GM19372 (cell line): ENCODE measurements at regions not wholly inside any gene's neighbourhood (a gene's known extent, or its start where the extent isn't known, plus 50 kb on each side); places are given as distances from the start of the nearest gene placed in this dataset.
A peak's percentile ranks its signal among the peaks of the same experiment; 100 is the strongest.

Experiments
- ATAC-seq: cut with Tn5 transposase; IDR thresholded peaks from one replicate; pipeline ENCODE4 v1.9.1; 2021; ENCODE audit warnings: mild to moderate bottlenecking, low read depth, moderate library complexity; ENCODE audit not compliant: unreplicated experiment

- no peak for ATAC-seq
Observed at GRCh38 chr3:28934126-28934813, 346.6 kb upstream of the RBMS3 start.

DNA sequence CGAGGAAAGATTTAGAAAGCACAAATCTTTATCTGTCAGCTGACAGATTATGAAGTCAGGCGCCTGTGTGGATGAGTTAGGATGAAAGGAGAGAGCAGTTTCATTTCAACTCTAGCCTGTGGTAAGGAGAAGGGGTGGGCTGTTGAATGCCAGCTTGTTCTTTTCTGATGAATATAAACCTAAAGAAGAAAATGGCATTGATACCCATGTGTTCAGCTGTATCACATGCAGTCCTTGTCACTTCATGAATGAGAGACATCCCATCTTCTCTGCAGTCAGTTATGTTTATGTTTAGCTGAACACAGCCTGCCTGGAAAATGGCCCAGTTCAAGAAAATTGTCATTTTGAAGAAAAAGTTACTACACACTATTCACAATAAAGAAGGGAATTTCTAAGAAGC is 345.7 kb upstream of the RBMS3 start:
- ATAC-seq = no peak

GRCh38 chr3:28936154-28936553 is 344.7 kb upstream of the RBMS3 start:
- ATAC-seq = no peak

DNA sequence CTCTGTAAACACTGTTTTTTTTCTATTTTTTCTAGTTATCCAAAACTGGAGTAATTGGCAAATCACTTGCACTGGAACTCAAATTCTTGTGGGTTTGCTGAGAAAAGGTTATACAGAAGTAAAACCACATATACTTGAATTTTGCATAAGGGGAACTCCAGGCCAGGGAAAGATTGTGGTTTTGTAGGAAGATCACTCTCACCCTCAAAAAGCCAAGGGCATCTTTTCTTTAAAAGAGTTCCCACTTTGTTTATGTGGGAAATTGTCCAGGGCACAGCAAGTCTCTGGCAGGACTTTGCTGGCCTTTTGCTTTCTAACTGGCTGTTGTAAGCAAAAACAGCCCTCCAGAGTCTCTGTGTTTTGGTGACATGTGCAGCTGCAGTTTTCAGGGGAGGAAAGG is 340.3 kb upstream of the RBMS3 start:
- no peak for ATAC-seq

DNA sequence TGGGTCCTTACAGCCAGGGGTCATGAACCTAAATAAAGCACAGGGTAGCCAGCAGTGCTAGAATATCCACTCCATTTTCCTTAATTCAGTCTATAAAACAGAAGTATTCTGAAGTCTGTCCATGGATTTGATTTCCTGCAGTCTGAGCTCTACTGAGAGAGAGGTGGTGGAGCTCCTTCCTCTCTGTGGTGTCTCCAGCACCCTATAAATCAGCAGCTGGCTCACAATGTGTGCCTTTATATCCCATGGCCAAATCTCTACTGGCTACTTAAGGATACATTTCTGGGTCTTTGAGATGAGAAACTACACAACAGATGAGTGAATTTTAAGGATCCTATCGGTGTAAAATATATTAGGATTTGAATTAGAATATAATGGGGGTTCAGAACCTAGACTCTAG is 339.9 kb upstream of the RBMS3 start:
- ATAC-seq = no peak

DNA sequence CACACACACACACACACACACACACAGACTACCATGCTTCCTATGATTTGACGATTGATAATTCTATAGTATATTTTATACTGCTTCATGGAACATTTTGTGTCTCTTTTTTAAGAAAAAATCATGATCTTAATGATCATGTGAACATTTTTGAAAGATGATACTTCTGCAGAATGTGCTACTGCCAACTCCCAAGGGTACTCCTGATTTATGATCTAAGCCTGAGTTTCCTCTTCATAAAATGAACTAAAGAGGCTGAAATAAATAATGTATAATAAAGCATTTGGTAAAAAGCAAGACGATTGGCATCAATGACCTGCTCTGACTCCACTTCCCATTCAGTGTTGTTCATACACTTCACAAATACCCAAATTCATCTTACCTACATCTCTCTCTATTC is 333.8 kb upstream of the RBMS3 start:
- no peak for ATAC-seq

- no peak for ATAC-seq
Observed at GRCh38 chr3:28947751-28948150, 333.1 kb upstream of the RBMS3 start.

DNA sequence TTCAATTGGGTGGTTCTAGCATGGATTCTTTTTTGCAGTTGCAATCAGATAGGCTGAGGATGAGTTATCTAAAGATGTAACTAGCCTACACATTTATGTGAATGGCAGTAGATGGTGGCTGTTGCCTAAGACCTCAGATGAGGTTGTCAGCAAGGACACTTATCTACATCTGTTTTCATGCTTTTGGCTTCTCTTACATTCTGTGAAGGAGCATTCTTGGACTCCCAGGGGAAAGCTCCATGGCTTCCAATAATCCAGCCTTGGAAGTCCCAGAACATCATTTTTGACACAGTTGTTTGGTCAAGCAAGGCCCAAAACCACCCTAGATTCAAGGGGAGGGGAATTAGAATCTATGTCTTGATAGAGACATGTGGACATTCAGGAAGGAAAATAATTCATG is 332.2 kb upstream of the RBMS3 start:
- no peak for ATAC-seq

GRCh38 chr3:28949580-28949979 is 331.3 kb upstream of the RBMS3 start:
- no peak for ATAC-seq

DNA sequence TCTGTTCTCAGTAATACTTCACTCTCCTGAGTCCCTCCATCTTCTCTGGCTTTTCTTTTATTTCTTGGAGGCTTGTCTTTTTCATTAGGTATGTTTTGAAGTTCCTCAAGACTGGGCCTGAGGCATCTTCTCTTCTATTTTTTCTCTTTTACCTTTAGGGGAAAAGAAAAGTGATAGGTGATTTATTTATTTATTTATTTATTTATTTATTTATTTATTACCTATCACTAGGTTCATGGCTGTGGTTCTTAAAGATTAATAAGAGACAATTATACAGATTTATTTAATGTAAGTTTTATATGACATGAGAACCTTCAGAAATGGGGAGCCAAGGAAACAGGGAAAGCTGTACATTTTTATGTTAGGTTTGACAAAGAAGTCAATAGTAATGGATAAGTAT is 330.3 kb upstream of the RBMS3 start:
- ATAC-seq = no peak

GRCh38 chr3:28951772-28952556 is 328.9 kb upstream of the RBMS3 start:
- ATAC-seq = no peak

GRCh38 chr3:28958656-28959055 is 322.2 kb upstream of the RBMS3 start:
- no peak for ATAC-seq

GRCh38 chr3:28971156-28971555 is 309.7 kb upstream of the RBMS3 start:
- ATAC-seq = no peak

DNA sequence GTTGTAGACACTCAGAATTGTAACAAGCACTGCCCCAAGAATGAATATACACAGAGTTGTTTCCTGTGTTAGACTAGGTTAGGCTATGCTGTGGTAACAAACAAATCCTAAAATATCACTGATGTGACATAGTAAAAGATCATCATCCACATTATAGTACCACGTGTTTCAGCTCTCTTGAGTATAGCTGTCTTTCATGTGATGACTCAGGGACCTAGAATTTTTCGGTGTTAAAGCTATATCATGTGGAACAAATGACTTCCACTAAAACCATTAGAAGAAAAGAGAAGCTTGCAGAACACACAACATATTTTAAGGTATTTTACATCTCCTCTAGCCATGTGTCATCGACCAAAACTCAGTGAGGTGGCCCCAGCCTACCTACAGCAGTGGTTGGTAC is 307.9 kb upstream of the RBMS3 start:
- no peak for ATAC-seq

- ATAC-seq = no peak
Observed at GRCh38 chr3:28973609-28974008, 307.3 kb upstream of the RBMS3 start.

- no peak for ATAC-seq
Observed at GRCh38 chr3:28978092-28978491, 302.8 kb upstream of the RBMS3 start.

- ATAC-seq = no peak
Observed at GRCh38 chr3:28980131-28980530, 300.7 kb upstream of the RBMS3 start.

- no peak for ATAC-seq
Observed at GRCh38 chr3:28980631-28981030, 300.2 kb upstream of the RBMS3 start.

DNA sequence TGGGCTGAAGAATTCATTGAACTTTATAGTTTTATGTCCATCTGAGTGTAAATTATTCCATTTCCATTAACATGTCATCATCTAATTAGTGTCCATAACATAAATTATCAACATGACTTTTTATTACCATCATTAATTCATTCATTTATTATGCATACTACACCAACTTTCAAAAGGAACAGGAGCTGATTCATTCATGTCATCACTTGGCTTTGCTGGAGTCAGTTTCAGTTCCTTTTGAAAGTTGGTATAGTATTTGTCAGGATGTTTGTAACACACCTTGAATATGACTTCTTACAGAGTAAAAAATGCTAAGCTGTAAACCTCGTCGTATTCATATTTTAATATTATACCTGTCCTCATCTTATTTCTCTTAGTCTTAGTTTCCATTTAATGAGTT is 298.0 kb upstream of the RBMS3 start:
- ATAC-seq = peak; percentile 64

DNA sequence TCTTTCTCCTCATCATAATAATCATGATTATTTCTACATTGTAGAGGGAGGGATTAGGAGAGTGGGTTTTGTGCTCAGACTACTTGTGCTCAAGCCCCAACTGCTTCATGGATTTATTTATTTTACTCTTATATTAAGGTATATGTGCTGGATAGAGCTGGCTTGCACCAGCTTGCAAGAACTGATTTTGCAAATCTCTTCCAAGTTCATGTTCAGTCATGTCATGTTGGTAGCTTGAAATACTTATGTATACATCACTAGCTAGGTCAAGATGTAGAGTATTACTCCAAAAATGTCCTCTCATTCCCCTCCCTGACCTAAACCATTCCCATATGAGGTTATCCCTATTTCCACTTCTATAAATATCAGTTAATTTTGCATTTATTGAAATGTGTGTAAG is 293.9 kb upstream of the RBMS3 start:
- ATAC-seq = no peak

GRCh38 chr3:28989646-28990089 is 291.2 kb upstream of the RBMS3 start:
- ATAC-seq = peak; percentile 81
